SKM-1 treated with dmso at 0.1 percent for 144 hours (cell line): ENCODE measurements at regions not wholly inside any gene's neighbourhood (a gene's known extent, or its start where the extent isn't known, plus 50 kb on each side); places are given as distances from the start of the nearest gene placed in this dataset.

Experiments
- DNase-seq: peaks from one replicate; lab custom pipeline; 2025; ENCODE audit not compliant: unreplicated experiment; lab: John Stamatoyannopoulos, UW

DNA sequence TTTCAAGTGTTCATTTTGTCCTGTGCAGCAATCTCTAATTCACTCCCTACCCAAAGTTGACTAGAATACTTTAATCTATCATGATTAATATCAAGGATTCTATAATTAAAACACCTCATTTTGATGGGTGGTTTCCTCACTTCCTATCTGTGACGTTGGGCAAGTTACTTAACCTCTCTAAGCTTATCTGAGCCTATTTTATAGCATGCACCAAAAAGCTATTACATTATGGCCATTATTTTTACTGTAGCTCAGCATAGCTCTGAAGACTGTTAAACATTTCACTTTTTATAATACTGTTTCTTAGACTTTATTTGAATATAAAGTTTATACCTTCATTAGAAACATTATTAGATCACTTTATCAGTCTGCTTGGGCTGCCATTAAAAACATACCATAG, 579.6 kb upstream of the NXPH2 start:
- DNase-seq: no peak

DNA sequence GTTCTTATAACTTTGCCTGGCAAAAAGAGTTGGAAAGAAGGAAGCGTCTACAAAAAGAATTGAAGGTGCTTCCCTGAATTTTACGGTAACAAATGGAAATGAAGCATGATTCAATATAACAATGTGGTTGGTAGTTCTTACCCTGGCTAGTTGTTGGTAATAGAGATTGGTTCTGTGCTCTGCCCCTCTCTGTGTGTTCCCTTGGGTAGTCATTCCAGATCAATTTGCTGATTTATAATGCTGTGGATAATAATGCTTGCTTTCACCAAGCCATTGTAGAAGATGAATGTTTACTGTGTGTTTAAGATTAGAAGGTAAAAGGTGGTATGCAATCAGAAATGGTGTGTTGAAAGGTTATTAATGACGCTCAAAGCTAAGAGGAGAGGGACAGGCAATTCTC, 577.8 kb upstream of the NXPH2 start:
- no peak for DNase-seq

DNA sequence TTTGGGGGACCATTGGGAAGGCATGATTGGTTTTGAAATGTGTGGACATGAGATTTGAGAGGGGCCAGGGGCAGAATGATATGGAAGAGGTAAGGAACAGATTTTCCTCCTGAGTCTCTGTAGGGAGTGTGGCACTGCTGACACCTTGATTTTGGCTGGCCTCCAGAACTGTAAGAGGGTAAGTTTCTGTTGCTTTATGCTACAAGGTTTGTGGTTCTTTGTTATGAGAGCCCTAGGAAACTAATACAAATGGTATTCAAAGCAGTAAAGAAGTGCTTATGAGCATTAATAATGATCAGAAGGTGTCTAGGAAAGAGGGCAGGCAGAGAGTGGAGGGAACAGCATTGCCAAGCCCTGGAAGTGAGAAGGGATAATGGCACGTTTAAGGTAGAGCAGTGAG, 574.3 kb upstream of the NXPH2 start:
- no peak for DNase-seq

DNA sequence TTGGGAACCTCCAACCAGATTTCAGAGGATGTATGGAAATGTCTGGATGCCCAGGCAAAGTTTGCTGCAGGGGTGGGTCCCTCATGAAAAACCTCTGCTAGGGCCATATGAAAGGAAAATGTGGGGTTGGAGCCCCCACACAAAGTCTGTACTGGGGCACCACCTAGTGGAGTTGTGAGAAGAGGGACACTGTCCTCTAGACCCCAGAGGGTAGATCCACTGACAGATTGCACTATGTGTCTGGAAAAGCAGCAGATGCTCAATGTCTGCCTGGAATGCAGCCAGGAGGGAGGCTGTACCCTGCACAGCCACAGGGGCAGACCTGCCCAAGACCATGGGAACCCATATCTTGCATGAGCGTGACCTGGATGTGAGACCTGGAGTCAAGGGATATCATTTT, 573.7 kb upstream of the NXPH2 start:
- DNase-seq: no peak

DNA sequence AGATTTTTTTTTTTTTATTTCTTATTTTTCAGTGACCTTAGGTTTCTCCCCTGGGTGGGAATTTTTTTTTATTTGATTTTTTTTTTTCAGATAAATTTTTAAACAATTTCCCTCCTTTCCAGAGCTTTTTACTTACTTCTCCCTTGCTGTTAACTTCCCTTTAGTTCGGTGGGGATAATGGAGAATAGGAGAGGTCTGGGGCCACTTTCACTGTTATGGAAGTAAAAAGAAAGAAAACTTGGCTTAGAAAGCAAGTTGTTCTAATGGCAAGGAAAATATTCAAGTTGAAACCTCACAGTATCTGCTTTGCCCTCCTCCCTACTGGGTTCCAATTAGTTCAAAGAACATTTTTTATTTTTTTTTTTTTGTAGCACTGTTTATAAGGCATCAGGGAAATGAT, 537.1 kb upstream of the NXPH2 start:
- no peak for DNase-seq

DNA sequence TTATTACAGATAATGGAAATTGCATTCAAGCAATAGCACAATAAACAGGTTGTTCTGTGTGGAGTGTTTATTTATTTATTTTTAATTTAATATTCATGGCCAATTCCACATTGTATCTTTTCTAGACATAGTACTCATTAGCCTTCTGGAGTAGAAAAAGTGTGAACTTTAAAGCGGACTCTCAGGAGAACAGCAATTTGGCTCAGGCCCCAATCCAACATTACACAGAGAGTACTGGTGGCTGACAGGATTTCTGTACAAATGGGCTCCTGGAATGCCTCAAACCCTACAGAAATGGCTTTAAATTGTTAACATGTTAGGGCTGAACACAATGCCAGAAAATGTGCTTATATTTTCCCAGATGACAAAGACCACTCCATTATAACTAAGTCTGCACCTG, 533.9 kb upstream of the NXPH2 start:
- no peak for DNase-seq

DNA sequence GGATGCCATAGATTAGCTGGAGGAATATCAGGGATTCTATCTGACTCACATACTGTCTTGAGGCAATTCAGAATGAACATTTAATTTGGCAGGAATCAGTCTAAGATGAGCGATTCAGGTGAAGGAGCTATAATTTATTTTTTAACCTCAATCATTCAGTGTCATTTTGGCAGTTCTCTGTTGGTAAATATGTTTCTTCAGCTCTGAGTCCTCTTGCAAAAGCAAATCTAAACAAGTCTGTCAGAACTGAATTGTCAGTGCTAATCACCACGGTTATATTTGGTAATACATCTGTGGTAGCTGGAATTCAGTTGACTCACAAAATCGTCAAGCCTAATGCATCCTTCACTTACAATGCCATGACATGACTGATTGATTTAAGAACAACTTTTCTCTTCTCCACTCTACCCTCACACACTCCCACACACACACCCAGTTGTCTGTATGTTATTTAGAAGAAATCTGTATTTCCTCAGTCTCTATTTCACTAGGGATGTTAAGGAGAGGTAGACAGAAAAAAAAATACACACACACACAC, 516.6 kb upstream of the NXPH2 start:
- no peak for DNase-seq

DNA sequence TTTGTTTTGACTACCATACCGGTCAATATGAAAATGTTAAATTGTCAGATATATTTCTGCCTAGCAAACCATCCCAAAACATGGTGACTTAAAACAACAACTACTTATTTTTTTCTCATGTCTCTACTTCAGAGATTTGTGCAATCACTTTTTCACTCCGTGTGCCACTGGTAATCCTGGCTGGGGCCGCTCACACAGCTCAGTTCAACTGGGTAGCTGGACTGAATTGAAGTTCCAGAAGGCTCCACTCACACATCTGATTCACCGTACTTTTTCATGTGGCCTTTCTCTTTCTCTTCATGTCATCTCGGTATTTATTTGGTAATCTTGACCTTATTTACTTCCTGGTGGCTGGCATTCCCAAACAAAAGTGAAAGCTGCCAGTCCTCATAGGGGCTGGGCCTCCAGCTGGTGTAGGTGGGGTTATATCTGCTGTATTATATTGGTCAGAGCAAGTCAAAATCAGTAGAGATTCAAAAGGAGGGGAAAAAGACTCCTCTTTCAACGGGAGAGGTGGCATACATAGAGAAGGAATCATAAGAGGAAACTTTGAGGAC, 513.9 kb upstream of the NXPH2 start:
- DNase-seq: no peak

DNA sequence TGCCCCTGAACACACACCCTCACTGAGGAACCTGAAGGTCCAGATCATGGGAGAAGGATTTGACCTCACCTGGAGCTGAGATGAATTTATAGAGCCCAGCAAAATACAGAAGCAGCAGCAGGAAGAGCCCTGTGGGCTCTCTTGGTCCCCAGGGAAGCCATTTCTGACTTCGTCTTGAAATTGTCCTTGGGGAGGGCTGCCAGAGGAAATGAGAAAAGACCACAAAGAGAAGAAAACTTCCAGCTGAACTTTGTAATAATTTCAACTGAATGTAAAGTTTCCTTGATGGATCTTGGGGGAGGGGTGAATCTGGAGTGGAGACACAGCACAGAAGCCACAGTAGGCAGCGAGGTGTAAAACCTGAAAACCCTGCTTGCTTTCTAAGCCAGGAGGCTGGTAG, 500.9 kb upstream of the NXPH2 start:
- DNase-seq: no peak

DNA sequence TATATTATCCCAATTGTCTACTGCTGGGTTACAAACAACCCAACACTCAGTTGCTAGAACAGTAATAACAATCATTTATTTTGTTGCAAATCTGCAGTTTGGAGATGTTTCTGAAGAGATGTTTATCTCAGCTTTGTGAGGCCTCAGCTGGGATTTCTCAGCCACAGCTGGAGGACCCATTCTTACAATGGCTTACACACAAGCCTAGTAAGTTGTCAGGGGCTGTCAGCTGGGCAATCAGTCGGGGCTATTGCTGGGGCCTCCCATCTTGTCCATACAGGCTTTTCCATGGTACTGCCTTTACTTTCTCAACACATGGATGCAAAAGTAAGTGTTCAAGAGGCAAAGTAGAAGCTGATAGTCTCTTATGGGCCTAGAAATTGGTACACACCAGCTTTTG, 491.7 kb upstream of the NXPH2 start:
- DNase-seq: no peak

DNA sequence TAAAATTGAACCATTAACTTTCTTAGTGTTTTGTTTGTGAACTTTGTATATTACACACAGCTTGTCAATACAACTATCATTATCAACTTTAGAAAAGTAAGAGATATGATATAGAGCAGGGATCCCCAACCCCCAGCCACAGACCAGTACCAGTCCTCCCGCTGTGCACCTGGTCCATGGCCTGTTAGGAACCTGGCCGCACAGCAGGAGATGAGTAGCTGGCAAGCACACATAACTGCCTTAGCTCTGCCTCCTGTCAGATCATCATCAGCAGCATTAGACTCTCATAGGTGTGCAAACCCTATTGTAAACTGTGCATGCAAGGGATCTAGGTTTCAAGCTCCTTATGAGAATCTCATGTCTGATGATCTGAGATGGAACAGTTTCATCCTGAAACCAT, 491.0 kb upstream of the NXPH2 start:
- DNase-seq: no peak

DNA sequence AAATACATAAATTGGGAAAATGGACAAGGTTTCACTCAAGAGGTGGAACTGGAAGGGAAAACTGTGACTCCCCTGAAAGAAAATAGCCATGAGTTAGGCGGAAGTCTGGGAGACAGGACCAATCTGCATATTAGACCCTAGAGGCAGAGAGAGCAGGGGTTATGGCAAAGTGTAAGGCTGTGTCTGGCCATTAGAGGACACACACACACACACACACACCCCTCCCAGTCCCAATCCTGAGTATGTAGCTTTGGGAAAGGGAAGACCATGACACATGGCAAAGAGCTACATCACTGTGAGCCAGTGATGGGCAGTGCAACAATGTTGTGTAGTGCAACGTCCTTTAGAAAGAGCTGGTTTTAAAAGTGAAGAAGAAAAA, 479.9 kb upstream of the NXPH2 start:
- DNase-seq: no peak

DNA sequence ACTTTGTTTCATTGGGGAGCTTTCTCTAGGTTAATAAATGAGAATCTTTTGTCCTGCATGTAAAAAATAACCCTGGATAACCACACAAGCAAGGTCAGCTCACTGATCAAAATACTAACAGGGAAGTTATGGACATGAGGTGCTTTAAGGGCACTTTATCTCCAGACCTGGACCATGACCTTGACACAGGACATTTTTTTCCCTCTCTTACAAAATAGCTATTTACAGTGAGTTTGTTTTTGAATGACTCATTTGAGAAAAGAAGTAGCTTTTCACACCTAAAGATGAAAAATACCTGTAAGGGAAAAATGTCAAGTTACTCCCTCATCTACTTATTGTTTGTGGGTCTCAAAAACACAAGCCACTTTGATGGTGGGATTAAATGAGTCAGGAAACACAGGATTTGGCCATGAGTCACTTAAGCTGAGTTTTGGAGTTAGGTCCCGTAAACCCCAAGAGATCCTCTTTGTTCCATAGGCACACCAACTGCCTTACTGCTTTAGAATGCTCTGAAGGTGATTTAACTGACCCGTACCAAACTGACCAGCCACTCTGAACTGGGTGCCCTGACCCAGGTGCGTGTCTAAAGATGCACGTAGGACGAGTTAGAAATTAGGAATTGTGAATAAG, 479.3 kb upstream of the NXPH2 start:
- no peak for DNase-seq

DNA sequence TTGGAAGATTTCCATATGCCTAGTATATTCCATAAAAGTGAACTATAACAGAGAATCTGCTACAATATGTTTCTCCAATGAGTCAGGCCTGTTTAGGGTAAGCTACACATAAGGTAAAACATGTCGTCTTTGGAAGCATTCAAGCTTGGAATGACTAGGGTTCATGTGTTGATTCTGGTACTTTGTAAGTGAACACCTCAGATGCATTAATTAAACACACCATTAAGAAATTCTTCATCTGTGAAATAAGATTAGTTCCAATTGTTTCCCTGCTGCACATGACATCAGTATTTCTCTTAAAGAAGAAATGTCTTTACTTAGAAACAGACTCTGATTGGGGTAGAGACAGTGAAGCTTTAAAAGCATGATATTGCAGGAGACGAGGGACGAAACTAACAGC, 461.1 kb upstream of the NXPH2 start:
- DNase-seq: no peak

DNA sequence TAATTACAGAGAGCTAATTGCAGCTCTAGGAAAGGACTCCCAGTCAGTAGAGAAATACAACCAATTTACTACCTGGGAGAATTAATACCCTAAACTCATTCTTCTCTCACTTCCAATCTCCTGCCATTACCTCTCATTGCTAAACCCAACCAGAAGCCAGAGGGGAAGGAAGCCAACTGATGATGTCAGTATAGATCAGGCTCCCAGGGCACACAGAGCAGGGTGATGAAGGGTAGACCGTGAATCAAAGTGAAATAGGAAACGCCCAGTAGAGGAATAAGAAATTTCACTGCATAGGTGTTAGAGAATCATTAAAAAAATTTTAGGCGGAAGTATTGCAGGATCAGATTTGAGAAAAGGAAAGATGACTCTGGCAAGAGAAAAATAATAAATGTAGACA, 456.8 kb upstream of the NXPH2 start:
- no peak for DNase-seq

DNA sequence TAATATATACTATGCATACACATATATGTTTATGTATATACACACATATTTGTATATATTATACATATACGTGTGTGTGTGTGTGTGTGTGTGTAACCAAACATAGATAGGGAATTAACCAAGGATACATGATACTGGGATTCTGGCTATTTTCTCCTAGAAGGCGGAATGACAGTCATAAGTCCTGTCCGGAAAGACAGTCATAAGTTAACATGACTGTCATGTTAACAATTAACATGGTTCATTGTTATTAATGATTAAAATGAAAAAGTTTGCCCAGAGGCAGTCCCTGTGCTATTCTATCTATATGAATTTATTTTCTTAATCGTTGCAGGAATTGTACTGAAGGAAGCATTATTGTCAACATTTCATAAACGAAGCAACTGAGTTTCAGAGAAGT, 450.7 kb upstream of the NXPH2 start:
- no peak for DNase-seq

DNA sequence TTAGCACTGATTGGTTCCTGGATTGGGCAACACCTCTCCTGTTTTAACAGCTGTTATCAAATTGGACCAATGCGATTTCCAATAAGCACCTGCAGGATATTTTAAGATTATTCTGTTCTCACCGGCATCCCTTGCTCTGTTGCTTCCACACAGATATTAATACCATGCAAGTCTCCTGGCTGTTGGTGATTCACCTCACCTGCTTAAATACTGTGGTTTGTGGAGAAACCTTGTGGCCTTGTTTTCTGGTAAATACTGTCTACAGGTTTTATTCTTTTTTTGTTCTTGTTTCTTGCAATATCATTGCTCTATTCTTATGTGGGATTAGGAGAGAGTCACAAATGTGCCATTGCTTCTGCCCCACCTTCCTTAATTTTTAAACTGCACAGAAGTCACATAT, 448.1 kb upstream of the NXPH2 start:
- no peak for DNase-seq

DNA sequence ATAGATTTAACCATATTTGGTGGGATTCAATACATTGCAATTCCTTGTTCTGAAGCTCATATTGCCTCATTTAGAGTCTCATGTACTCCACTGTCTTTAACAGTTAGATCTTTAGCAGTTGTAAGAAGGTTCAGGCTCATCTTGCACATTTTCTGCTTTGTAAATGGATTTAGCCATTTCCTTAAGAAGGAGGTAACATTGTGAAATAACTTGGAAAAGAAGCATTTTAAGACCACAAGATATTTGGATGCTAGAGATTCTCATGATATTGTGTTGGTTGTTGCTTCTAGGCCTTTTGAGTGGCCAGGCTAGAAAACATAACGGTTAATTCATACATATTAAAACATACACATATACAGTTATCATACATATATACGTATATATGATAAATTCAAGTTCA, 445.8 kb upstream of the NXPH2 start:
- no peak for DNase-seq

DNA sequence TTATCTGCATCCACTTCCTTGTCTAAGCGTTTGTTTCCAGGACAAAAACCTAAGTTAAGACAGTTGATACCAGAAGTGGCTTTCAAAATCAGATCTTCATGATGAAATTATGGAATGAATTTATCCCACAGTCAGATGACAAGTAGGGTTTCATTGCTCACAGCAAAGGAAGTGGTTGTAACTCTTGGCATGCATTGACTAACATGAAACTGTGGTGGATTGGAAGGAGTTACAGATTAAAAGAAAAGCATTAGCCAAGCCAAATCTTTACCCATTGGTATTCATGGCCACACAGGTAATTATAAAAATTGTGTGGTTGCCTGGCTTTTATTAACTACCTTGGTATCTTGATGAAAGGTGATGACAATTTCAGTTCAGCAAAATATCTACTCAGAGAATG, 438.0 kb upstream of the NXPH2 start:
- no peak for DNase-seq

DNA sequence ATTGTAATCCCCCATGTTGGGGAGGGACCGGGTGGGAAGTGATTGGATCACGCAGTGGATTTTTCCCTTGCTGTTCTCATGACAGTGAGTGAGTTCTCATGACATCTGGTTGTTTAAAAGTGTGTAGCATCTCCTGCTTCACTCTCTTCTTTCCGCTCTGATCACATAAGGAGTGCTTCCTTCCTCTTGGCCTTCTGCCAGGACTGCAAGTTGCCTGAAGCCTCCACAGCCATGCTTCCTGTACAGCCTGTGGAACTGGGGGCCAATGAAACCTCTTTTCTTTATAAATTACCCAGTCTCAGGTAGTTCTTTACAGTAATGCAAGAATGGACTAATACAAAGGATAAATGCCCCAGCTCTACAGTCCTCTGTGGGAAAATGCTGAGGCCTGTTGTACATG, 437.5 kb upstream of the NXPH2 start:
- peak; percentile 15 for DNase-seq

DNA sequence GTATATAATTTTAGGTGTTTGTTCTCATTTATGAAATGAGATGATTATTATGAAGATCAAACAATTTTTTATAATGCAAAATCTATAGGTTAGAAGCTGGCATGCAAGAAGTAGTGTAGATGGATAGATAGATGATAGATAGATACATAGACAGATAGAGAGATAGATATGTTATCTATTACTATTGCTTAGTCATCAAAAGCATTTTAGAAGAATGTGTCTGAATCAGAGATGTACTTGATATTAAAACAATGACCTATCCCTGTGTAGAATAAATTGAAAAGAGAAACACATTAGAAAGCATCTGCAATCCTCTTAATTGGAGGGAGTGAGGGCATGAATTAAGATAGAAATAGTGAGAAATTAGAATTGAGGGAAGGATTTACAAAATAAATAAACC, 436.2 kb upstream of the NXPH2 start:
- no peak for DNase-seq

DNA sequence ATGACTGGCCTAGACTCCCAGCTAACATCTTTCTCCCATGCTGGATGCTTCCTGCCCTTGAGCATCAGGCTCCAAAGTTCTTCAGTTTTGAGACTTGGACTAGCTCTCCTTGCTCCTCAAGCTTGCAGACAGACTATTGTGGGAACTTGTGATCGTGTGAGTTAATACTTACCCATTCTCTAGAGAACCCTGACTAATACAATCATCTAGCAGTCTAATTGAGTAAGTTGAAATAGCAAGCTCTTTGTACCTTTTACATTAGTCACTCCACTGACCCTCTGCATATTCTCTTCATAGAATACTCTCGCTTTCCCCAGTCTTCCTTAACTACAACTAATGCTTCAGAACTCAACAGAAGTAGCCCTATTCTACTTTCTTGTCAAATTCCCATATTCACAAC, 434.6 kb upstream of the NXPH2 start:
- no peak for DNase-seq

DNA sequence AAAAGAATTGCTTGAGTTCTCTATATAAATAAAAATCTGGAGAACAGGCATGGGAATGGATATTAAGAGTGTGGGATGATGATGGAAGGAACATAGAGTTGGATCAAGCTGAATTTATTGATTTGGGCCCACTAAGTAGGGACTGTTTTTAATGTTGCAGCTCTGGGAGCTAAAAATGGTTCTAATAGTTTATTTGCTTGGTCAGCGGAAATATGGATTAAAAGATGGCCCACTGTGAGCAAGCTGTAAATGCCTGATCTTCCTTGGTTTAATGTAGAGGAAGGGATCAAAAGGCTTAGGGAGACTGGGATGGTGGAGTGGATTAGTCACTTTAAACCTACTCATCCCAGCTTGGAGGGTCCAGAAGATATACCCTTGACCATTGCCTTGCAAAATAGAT, 429.4 kb upstream of the NXPH2 start:
- no peak for DNase-seq
